ENCODE measurements at regions not wholly inside any gene's neighbourhood (a gene's known extent, or its start where the extent isn't known, plus 50 kb on each side); places are given as distances from the start of the nearest gene placed in this dataset.
A peak's percentile ranks its signal among the peaks of the same experiment; 100 is the strongest.
"Not testable (repeated sequence)": the region's sequence is repeated elsewhere in the genome, so short reads cannot be mapped to it uniquely, and the experiment has no call there.

DNA sequence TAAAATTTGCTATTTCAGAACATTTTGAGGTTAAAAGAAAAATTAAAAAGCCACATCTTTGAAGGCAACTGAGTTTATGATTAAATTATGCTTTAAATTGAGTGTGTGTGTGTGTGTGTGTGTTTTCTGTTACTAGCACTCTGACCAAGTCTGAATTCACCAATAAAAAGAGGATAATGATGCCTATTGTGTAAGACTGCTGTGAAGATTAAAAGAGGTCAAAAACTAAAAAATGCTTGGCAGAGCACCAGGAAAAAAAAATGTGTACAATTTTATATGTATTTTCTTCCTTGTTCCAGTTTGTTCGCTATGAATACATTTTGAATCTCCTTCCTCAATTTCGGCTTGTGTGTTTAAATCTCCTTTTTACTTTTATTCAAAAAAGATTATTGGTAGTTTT lies 316.6 kb upstream of the MAGI2 start:
- Histone ChIP-seq H3K4me1 (replicated peaks; ENCODE audit: insufficient read depth) (no peaks in the 10 kb centered on the region), H2AFZ (no peak overlapping the region), H3K9me2 (ENCODE audit: insufficient read depth) (no peaks in the 10 kb centered on the region), H3F3A (ENCODE audit: insufficient read depth, low read depth) (no peaks in the 10 kb centered on the region), H3K36me3 (ENCODE audit: low read depth) (no peaks in the 10 kb centered on the region), H3K4me2 (no peak overlapping the region), H3K79me2 (ENCODE audit: low read depth) (no peaks in the 10 kb centered on the region), H3K4me3 (no peak overlapping the region), H3K27ac (no peak overlapping the region), H3K27me3 (ENCODE audit: insufficient read depth, low read depth) (no peaks in the 10 kb centered on the region), H4K20me1 (ENCODE audit: insufficient read depth) (no peaks in the 10 kb centered on the region), H3K9me3 (ENCODE audit: insufficient read depth, low read depth) (no peaks in the 10 kb centered on the region)
- no peak for TF ChIP-seq EZH2 (IDR thresholded peaks at IDR 0.05; ENCODE audit: low read depth)
- TF ChIP-seq, protein P1, sequence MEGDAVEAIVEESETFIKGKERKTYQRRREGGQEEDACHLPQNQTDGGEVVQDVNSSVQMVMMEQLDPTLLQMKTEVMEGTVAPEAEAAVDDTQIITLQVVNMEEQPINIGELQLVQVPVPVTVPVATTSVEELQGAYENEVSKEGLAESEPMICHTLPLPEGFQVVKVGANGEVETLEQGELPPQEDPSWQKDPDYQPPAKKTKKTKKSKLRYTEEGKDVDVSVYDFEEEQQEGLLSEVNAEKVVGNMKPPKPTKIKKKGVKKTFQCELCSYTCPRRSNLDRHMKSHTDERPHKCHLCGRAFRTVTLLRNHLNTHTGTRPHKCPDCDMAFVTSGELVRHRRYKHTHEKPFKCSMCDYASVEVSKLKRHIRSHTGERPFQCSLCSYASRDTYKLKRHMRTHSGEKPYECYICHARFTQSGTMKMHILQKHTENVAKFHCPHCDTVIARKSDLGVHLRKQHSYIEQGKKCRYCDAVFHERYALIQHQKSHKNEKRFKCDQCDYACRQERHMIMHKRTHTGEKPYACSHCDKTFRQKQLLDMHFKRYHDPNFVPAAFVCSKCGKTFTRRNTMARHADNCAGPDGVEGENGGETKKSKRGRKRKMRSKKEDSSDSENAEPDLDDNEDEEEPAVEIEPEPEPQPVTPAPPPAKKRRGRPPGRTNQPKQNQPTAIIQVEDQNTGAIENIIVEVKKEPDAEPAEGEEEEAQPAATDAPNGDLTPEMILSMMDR (conservative IDR thresholded peaks at IDR 0.05), result no peak
- ChIA-PET POLR2A (ENCODE audit: unreplicated experiment) (no interaction called here), CTCF (no interaction called here)
- no peak for DNase-seq
- no TSS peak for BruUV-seq (replicated peaks)
- intact Hi-C loops (cut with micrococcal nuclease; ENCODE audit: unreplicated experiment), result no loop called here

DNA sequence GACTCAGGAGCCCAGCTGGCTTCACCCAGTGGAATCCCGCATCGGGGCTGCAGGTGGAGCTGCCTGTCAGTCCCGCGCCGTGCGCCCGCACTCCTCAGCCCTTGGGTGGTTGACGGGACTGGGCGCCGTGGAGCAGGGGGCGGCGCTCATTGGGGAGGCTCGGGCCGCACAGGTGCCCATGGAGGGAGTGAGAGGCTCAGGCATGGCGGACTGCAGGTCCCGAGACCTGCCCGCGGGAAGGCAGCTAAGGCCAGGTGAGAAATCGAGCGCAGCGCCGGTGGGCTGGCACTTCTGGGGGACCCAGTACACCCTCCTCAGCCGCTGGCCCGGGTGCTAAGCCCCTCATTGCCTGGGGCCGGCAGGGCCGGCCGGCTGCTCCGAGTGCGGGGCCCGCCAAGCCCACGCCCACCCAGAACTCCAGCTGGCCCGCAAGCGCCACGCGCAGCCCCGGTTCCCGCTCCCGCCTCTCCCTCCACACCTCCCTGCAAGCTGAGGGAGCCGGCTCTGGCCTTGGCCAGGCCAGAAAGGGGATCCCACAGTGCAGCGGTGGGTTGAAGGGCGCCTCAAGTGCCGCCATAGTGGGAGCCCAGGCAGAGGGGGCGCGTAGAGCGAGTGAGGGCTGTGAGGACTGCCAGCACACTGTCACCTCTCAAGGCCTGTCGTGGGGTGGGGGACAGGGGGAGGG lies 314.6 kb upstream of the MAGI2 start:
- H3K27ac ChIP-seq; H2AFZ ChIP-seq; H3K9me2 ChIP-seq (ENCODE audit: insufficient read depth); H3K9me3 ChIP-seq (ENCODE audit: insufficient read depth, low read depth); intact Hi-C loops (cut with micrococcal nuclease; ENCODE audit: unreplicated experiment); CTCF ChIA-PET; H3K4me3 ChIP-seq; H3F3A ChIP-seq (ENCODE audit: insufficient read depth, low read depth); H3K36me3 ChIP-seq (ENCODE audit: low read depth); DNase-seq; H4K20me1 ChIP-seq (ENCODE audit: insufficient read depth); BruUV-seq (replicated peaks); H3K4me2 ChIP-seq; H3K27me3 ChIP-seq (ENCODE audit: insufficient read depth, low read depth); H3K79me2 ChIP-seq (ENCODE audit: low read depth); H3K4me1 ChIP-seq (replicated peaks; ENCODE audit: insufficient read depth): not testable (repeated sequence)
- POLR2A ChIA-PET (ENCODE audit: unreplicated experiment), result interaction anchor here (0.7 kb wide), 1 partner anchor 10 kb away, joined by 9 read pairs; no protein-coding TSS in a partner anchor

DNA sequence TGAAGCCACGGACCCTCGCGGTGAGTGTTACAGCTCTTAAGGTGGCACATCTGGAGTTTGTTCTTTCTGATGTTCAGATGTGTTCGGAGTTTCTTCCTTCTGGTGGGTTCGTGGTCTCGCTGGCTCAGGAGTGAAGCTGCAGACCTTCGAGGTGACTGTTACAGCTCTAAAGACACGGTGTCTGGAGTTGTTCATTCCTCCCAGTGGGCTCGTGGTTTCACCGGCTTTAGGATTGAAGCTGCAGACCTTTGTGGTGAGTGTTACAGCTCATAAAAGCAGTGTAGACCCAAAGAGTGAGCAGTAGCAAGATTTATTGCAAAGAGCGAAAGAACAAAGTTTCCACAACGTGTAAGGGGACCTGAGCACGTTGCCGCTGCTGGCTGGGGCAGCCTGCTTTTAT lies 313.7 kb upstream of the MAGI2 start:
- H4K20me1 ChIP-seq (ENCODE audit: insufficient read depth); H3K27ac ChIP-seq; H3K4me3 ChIP-seq; intact Hi-C loops (cut with micrococcal nuclease; ENCODE audit: unreplicated experiment); H3K9me3 ChIP-seq (ENCODE audit: insufficient read depth, low read depth); POLR2A ChIA-PET (ENCODE audit: unreplicated experiment); H3K4me2 ChIP-seq; H3K4me1 ChIP-seq (replicated peaks; ENCODE audit: insufficient read depth); H3F3A ChIP-seq (ENCODE audit: insufficient read depth, low read depth); DNase-seq; CTCF ChIA-PET; BruUV-seq (replicated peaks); H3K79me2 ChIP-seq (ENCODE audit: low read depth); H3K27me3 ChIP-seq (ENCODE audit: insufficient read depth, low read depth); H3K36me3 ChIP-seq (ENCODE audit: low read depth); H3K9me2 ChIP-seq (ENCODE audit: insufficient read depth): not testable (repeated sequence)
- 0 out of 2 replicates have a peak overlapping the region, but pooled peaks have one; percentile 50 for H2AFZ ChIP-seq

DNA sequence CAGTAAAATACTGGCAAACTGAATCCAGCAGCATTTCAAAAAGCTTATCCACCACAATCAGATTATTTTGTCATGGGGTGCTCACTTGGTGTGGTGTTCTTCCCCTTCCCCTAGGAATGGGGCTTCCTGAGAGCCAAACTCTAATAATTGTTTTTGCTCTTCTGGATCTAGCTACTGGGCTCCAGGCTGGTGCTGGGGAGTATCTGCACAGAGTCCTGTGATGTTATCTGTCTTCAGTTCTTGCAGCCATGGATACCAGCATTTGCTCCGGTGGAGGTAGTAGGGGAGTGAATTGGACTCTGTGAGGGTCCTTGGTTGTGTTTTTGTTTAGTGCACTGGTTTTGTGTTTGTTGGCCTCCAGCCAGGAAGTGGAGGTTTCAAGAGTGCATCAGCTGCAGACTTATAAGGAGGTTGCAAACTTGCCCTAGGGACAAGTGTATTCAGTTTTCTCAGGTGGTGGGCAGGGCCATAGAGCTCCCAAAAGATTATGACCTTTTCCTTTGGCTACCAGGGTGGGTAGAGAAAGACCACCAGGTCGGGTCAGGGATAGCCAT lies 308.5 kb upstream of the MAGI2 start:
- H4K20me1 ChIP-seq (ENCODE audit: insufficient read depth), result no peaks in the 10 kb centered on the region
- H3K27me3 ChIP-seq (ENCODE audit: insufficient read depth, low read depth), result no peaks in the 10 kb centered on the region
- H3K4me1 ChIP-seq (replicated peaks; ENCODE audit: insufficient read depth), result no peaks in the 10 kb centered on the region
- no peak overlapping the region for H3K4me2 ChIP-seq
- H2AFZ ChIP-seq, result no peak overlapping the region
- H3K9me2 ChIP-seq (ENCODE audit: insufficient read depth), result no peaks in the 10 kb centered on the region; the same call in 1 of the 2 replicates
- no peaks in the 10 kb centered on the region for H3K36me3 ChIP-seq (ENCODE audit: low read depth)
- no peak for DNase-seq
- H3K4me3 ChIP-seq, result no peak overlapping the region
- CTCF ChIA-PET, result no interaction called here
- no TSS peak for BruUV-seq (replicated peaks)
- H3F3A ChIP-seq (ENCODE audit: insufficient read depth, low read depth), result no peaks in the 10 kb centered on the region
- intact Hi-C loops (cut with micrococcal nuclease; ENCODE audit: unreplicated experiment), result no loop called here
- no peak overlapping the region for H3K27ac ChIP-seq
- H3K9me3 ChIP-seq (ENCODE audit: insufficient read depth, low read depth), result 0 out of 2 replicates have a peak, but pooled peaks cover 3% of the 10 kb centered on the region
- TF ChIP-seq, protein P1 (conservative IDR thresholded peaks at IDR 0.05), result no peak
- no peak for TF ChIP-seq EZH2 (IDR thresholded peaks at IDR 0.05; ENCODE audit: low read depth)
- POLR2A ChIA-PET (ENCODE audit: unreplicated experiment), result no interaction called here
- no peaks in the 10 kb centered on the region for H3K79me2 ChIP-seq (ENCODE audit: low read depth)

DNA sequence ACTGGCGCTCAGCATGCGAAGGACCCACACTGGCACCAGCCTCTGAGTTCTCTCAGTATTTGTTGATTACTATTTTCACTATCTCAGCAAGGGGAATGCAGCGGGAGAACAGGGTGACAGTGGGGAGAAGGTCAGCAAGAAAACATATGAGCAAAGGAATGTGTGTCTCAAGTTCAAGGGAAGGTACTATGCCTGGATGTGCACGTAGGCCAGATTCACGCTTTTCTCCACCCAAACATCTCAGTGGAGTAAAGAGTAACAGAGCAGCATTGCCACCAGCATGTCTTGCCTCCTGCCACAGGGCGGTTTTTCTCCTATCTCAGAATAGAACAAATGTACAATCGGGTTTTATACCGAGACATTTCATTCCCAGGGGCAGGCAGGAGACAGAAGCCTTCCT lies 297.5 kb upstream of the MAGI2 start:
- H3K9me3 ChIP-seq (ENCODE audit: insufficient read depth, low read depth); H3K36me3 ChIP-seq (ENCODE audit: low read depth); H3K27me3 ChIP-seq (ENCODE audit: insufficient read depth, low read depth); H3K4me1 ChIP-seq (replicated peaks; ENCODE audit: insufficient read depth); H3K79me2 ChIP-seq (ENCODE audit: low read depth); H3F3A ChIP-seq (ENCODE audit: insufficient read depth, low read depth); POLR2A ChIA-PET (ENCODE audit: unreplicated experiment); intact Hi-C loops (cut with micrococcal nuclease; ENCODE audit: unreplicated experiment); CTCF ChIA-PET; H2AFZ ChIP-seq; DNase-seq; H3K4me2 ChIP-seq; H4K20me1 ChIP-seq (ENCODE audit: insufficient read depth); H3K4me3 ChIP-seq; H3K27ac ChIP-seq; BruUV-seq (replicated peaks): not testable (repeated sequence)
- peaks cover 10% of the 10 kb centered on the region for H3K9me2 ChIP-seq (ENCODE audit: insufficient read depth)
